ENCODE measurements at regions not wholly inside any gene's neighbourhood (a gene's known extent, or its start where the extent isn't known, plus 50 kb on each side); places are given as distances from the start of the nearest gene placed in this dataset.

- peak; percentile 36 for DNase-seq
- H3F3A ChIP-seq (replicated peaks; ENCODE audit: insufficient read depth): peaks cover 28% of the 10 kb centered on the region
- H3K27ac ChIP-seq (ENCODE audit: low read depth in 2 of 2, low read length in 1 of 2): peak overlapping the region; percentile 29 to 47
- no peak overlapping the region for H3K4me3 ChIP-seq (ENCODE audit: low read depth in 2 of 2, low read length in 1 of 2)
- no peak overlapping the region for H3K9ac ChIP-seq
- no peaks in the 10 kb centered on the region for H3K36me3 ChIP-seq (replicated peaks in 1 of 2; ENCODE audit: control insufficient read depth in 1 of 2, insufficient read depth in 2 of 2, low read length in 1 of 2)
- H3K9me3 ChIP-seq: peaks cover 12% of the 10 kb centered on the region; the same call in 1 of the 2 replicates
- 75% methylated on average over 2 of the region's 2 CpGs for WGBS (ENCODE audit: low lambda C conversion rate)
- H3K4me1 ChIP-seq (ENCODE audit: control insufficient read depth in 1 of 2, insufficient read depth in 2 of 2, low read depth in 1 of 2, low read length in 1 of 2): peaks cover 7 to 15% of the 10 kb centered on the region in 2 experiments; a peak in 2 of 4 replicates
- no peaks in the 10 kb centered on the region for H3K79me2 ChIP-seq (ENCODE audit: insufficient read depth)
- CTCF ChIA-PET: interaction anchor here (1.2 kb wide), 1 partner anchor 36 kb away, joined by 3 read pairs; no protein-coding TSS in a partner anchor
- H3K9me2 ChIP-seq: no peaks in the 10 kb centered on the region
- TF ChIP-seq NFIC (IDR thresholded peaks at IDR 0.05; ENCODE audit: borderline replicate concordance) (peak; percentile 86), MEF2A (IDR thresholded peaks at IDR 0.05; ENCODE audit: borderline replicate concordance, low read depth) (no peak)
- H3K4me2 ChIP-seq: peak overlapping the region; percentile 9; the same call in 1 of the 2 replicates
- no peaks in the 10 kb centered on the region for H3K27me3 ChIP-seq (ENCODE audit: insufficient read depth)
- no peak overlapping the region for H2AFZ ChIP-seq (ENCODE audit: low read depth)
- H4K20me1 ChIP-seq (ENCODE audit: insufficient read depth): no peaks in the 10 kb centered on the region
- POLR2A ChIA-PET: no interaction called here
Observed at GRCh38 chr3:194536871-194537637, 50.3 kb upstream of the ATP13A3 start.
